ENCODE measurements at regions not wholly inside any gene's neighbourhood (a gene's known extent, or its start where the extent isn't known, plus 50 kb on each side); places are given as distances from the start of the nearest gene placed in this dataset.

GRCh38 chr7:68682910-68683309 is 915.4 kb upstream of the AUTS2 start:
- Histone ChIP-seq H3K27ac (no peak overlapping the region), H3K9me3 (no peaks in the 10 kb centered on the region), H3K4me3 (no peak overlapping the region), H3K4me1 (replicated peaks) (no peaks in the 10 kb centered on the region), H3K36me3 (no peaks in the 10 kb centered on the region), H3K27me3 (replicated peaks; ENCODE audit: insufficient read depth) (no peaks in the 10 kb centered on the region)
- intact Hi-C loops (cut with DNase I) = no loop called here
- 33% methylated on average over 5 of the region's 5 CpGs for WGBS
- TF ChIP-seq POLR2AphosphoS5 (IDR thresholded peaks at IDR 0.05) = no peak
- no peak for TF ChIP-seq POLR2A (IDR thresholded peaks at IDR 0.05)
- no peak for TF ChIP-seq CTCF (IDR thresholded peaks at IDR 0.05)
- DNase-seq (ENCODE audit: low spot score) = no peak

- intact Hi-C loops (cut with DNase I) = no loop called here
- 83% methylated on average over 8 of the region's 8 CpGs for WGBS
- TF ChIP-seq POLR2AphosphoS5 (IDR thresholded peaks at IDR 0.05) (no peak), CTCF (IDR thresholded peaks at IDR 0.05) (no peak), POLR2A (IDR thresholded peaks at IDR 0.05) (no peak)
- Histone ChIP-seq H3K36me3 (no peaks in the 10 kb centered on the region), H3K27me3 (replicated peaks; ENCODE audit: insufficient read depth) (no peaks in the 10 kb centered on the region), H3K9me3 (no peaks in the 10 kb centered on the region), H3K27ac (no peak overlapping the region), H3K4me3 (no peak overlapping the region), H3K4me1 (replicated peaks) (no peaks in the 10 kb centered on the region)
- DNase-seq (ENCODE audit: low spot score) = no peak
Measured at GRCh38 chr7:68684246-68684839, 913.9 kb upstream of the AUTS2 start.

GRCh38 chr7:68684996-68685395 is 913.3 kb upstream of the AUTS2 start:
- H3K27ac ChIP-seq = no peak overlapping the region
- DNase-seq (ENCODE audit: low spot score) = no peak
- no peaks in the 10 kb centered on the region for H3K9me3 ChIP-seq
- H3K36me3 ChIP-seq = no peaks in the 10 kb centered on the region
- WGBS = 92% methylated on average over 7 of the region's 7 CpGs
- H3K27me3 ChIP-seq (replicated peaks; ENCODE audit: insufficient read depth) = no peaks in the 10 kb centered on the region
- no peaks in the 10 kb centered on the region for H3K4me1 ChIP-seq (replicated peaks)
- no peak overlapping the region for H3K4me3 ChIP-seq
- TF ChIP-seq CTCF (IDR thresholded peaks at IDR 0.05) (no peak), POLR2A (IDR thresholded peaks at IDR 0.05) (no peak), POLR2AphosphoS5 (IDR thresholded peaks at IDR 0.05) (no peak)
- intact Hi-C loops (cut with DNase I) = no loop called here

GRCh38 chr7:68688416-68689086 is 909.7 kb upstream of the AUTS2 start:
- Histone ChIP-seq H3K4me3 (no peak overlapping the region), H3K27me3 (replicated peaks; ENCODE audit: insufficient read depth) (no peaks in the 10 kb centered on the region), H3K36me3 (no peaks in the 10 kb centered on the region), H3K27ac (no peak overlapping the region), H3K4me1 (replicated peaks) (no peaks in the 10 kb centered on the region), H3K9me3 (no peaks in the 10 kb centered on the region)
- no peak for TF ChIP-seq CTCF (IDR thresholded peaks at IDR 0.05)
- TF ChIP-seq POLR2A (IDR thresholded peaks at IDR 0.05) = no peak
- 49% methylated on average over 8 of the region's 8 CpGs for WGBS
- intact Hi-C loops (cut with DNase I) = no loop called here
- DNase-seq (ENCODE audit: low spot score) = no peak

GRCh38 chr7:68689087-68689433 is 909.2 kb upstream of the AUTS2 start:
- Histone ChIP-seq H3K36me3 (no peaks in the 10 kb centered on the region), H3K27ac (no peak overlapping the region), H3K4me1 (replicated peaks) (no peaks in the 10 kb centered on the region), H3K9me3 (no peaks in the 10 kb centered on the region), H3K4me3 (no peak overlapping the region), H3K27me3 (replicated peaks; ENCODE audit: insufficient read depth) (no peaks in the 10 kb centered on the region)
- no peak for DNase-seq (ENCODE audit: low spot score)
- intact Hi-C loops (cut with DNase I) = no loop called here
- 75% methylated on average over 5 of the region's 5 CpGs for WGBS
- TF ChIP-seq POLR2A (IDR thresholded peaks at IDR 0.05) (no peak), POLR2AphosphoS5 (IDR thresholded peaks at IDR 0.05) (no peak), CTCF (IDR thresholded peaks at IDR 0.05) (no peak)
